ENCODE measurements at regions not wholly inside any gene's neighbourhood (a gene's known extent, or its start where the extent isn't known, plus 50 kb on each side); places are given as distances from the start of the nearest gene placed in this dataset.
"Not testable (repeated sequence)": the region's sequence is repeated elsewhere in the genome, so short reads cannot be mapped to it uniquely, and the experiment has no call there.

- no peak for DNase-seq (ENCODE audit: low spot score)
- H3K4me1 Mint-ChIP-seq (ENCODE audit: unreplicated experiment): no peaks in the 10 kb centered on the region
- TF ChIP-seq CTCF (IDR thresholded peaks at IDR 0.05; ENCODE audit: unreplicated experiment): no peak
- H3K9me3 Mint-ChIP-seq (ENCODE audit: unreplicated experiment): no peaks in the 10 kb centered on the region
- H3K4me3 Mint-ChIP-seq (ENCODE audit: unreplicated experiment): no peak overlapping the region
- no peak overlapping the region for H3K27ac Mint-ChIP-seq (ENCODE audit: unreplicated experiment)
- no peaks in the 10 kb centered on the region for H3K27me3 Mint-ChIP-seq (ENCODE audit: unreplicated experiment)
- H3K36me3 Mint-ChIP-seq (ENCODE audit: low read depth, unreplicated experiment): no peaks in the 10 kb centered on the region
Measured at GRCh38 chr12:87596636-87597035, 432.6 kb downstream of the C12orf50 start.

DNA sequence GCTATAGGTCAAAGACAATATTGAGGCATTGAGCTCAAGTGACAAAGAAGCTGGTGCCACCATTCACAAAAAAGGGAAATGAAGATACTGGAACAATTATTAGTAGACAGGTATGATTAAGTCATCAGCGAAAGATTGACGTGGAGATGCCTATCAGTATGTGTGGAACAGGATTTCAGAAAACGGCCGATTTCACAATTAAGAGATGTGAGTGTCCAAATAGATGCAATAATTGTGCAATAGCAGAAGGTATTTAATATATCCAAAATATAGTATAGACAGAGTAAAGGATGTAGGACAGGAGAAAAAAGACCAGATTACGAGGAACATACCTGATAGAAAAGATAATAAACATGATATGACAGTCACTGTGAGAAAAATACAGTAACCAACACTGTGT is 433.1 kb downstream of the C12orf50 start:
- no peak overlapping the region for H3K4me3 Mint-ChIP-seq (ENCODE audit: unreplicated experiment)
- no peak for DNase-seq (ENCODE audit: low spot score)
- no peak overlapping the region for H3K27ac Mint-ChIP-seq (ENCODE audit: unreplicated experiment)

DNA sequence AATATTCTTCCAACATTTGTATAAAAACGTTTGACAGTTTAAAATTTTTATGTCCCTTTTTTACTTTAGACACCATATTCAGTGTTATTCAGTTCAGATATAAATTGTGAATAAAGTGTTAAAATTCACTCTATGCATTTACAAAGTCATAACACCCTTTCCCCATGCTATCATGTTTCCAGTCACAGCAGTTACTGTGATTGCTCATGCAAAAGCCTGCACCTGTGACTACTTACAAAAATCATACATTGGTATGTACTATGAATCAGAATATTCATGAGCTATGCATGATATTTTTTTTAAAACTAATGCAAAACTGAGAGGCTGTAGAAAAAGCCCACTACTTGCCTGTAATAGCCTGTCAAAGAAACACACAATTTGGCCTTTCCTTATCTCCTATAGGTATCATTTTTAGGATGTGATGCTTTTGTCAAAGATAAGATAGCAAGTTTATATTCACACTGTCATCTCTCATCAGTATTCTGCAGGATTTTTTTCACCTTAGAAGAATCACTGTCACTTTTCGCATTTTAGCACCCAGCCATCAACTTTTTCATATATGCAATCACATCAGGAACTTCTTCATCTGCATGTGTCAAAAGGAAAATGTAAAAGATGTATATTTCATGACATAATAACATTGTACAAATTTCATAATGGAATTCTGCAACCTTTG is 443.2 kb downstream of the C12orf50 start:
- H3K27me3 Mint-ChIP-seq (ENCODE audit: unreplicated experiment): no peaks in the 10 kb centered on the region
- H3K4me1 Mint-ChIP-seq (ENCODE audit: unreplicated experiment): no peaks in the 10 kb centered on the region
- DNase-seq (ENCODE audit: low spot score): no peak
- H3K4me3 Mint-ChIP-seq (ENCODE audit: unreplicated experiment): no peak overlapping the region
- H3K9me3 Mint-ChIP-seq (ENCODE audit: unreplicated experiment): no peaks in the 10 kb centered on the region
- TF ChIP-seq CTCF (IDR thresholded peaks at IDR 0.05; ENCODE audit: unreplicated experiment): no peak
- no peaks in the 10 kb centered on the region for H3K36me3 Mint-ChIP-seq (ENCODE audit: low read depth, unreplicated experiment)
- no peak overlapping the region for H3K27ac Mint-ChIP-seq (ENCODE audit: unreplicated experiment)

More for the DNA sequence above, 433.1 kb downstream of the C12orf50 start:
- no peak for TF ChIP-seq CTCF (IDR thresholded peaks at IDR 0.05; ENCODE audit: unreplicated experiment)
- Mint-ChIP-seq H3K4me1 (ENCODE audit: unreplicated experiment) (no peaks in the 10 kb centered on the region), H3K27me3 (ENCODE audit: unreplicated experiment) (no peaks in the 10 kb centered on the region), H3K36me3 (ENCODE audit: low read depth, unreplicated experiment) (no peaks in the 10 kb centered on the region), H3K9me3 (ENCODE audit: unreplicated experiment) (no peaks in the 10 kb centered on the region)

DNA sequence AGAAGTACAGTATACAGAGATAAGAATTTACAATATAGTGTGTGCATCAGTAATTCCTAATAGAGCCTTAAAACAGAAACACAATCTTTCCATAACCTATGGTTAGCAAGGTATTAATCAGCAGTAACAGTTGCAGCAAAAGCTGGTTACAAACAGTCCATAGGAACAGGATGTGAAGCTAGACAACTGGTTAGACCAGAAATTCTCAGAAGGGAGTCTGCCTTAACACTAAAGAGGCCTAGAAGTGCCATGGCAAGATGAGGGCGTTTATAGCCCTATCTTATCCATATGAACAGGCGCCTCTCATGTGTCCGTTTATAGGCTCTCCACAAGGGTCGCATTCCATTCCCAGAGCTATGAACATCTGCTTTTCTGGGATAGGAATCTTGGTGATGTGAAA is 450.1 kb downstream of the C12orf50 start:
- not testable (repeated sequence) for H3K27me3 Mint-ChIP-seq (ENCODE audit: unreplicated experiment); H3K4me3 Mint-ChIP-seq (ENCODE audit: unreplicated experiment); H3K9me3 Mint-ChIP-seq (ENCODE audit: unreplicated experiment); DNase-seq (ENCODE audit: low spot score); H3K27ac Mint-ChIP-seq (ENCODE audit: unreplicated experiment); H3K4me1 Mint-ChIP-seq (ENCODE audit: unreplicated experiment); H3K36me3 Mint-ChIP-seq (ENCODE audit: low read depth, unreplicated experiment)

- no peaks in the 10 kb centered on the region for H3K9me3 Mint-ChIP-seq (ENCODE audit: unreplicated experiment)
- no peak for TF ChIP-seq CTCF (IDR thresholded peaks at IDR 0.05; ENCODE audit: unreplicated experiment)
- H3K4me1 Mint-ChIP-seq (ENCODE audit: unreplicated experiment): no peaks in the 10 kb centered on the region
- H3K36me3 Mint-ChIP-seq (ENCODE audit: low read depth, unreplicated experiment): no peaks in the 10 kb centered on the region
- H3K27me3 Mint-ChIP-seq (ENCODE audit: unreplicated experiment): no peaks in the 10 kb centered on the region
- no peak overlapping the region for H3K27ac Mint-ChIP-seq (ENCODE audit: unreplicated experiment)
- H3K4me3 Mint-ChIP-seq (ENCODE audit: unreplicated experiment): no peak overlapping the region
- no peak for DNase-seq (ENCODE audit: low spot score)
Measured at GRCh38 chr12:87575906-87576305, 453.3 kb downstream of the C12orf50 start.

DNA sequence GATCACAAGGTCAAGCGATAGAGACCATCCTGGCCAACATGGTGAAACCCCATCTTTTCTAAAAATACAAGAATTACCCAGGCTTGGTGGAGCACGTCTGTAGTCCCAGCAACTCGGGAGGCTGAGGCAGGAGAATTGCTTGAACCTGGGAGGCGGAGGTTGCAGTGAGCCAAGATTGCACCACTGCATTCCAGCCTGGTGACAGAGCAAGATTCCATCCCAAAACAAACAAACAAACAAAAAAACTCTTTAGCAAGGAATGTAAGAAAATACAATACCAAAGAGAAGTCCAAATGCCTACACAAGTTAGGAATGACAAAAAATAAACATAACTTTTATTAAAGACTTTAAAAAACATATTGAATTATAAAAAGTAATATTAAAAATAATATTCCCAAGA is 462.3 kb downstream of the C12orf50 start:
- H3K4me1 Mint-ChIP-seq (ENCODE audit: unreplicated experiment); H3K4me3 Mint-ChIP-seq (ENCODE audit: unreplicated experiment); H3K27me3 Mint-ChIP-seq (ENCODE audit: unreplicated experiment); H3K9me3 Mint-ChIP-seq (ENCODE audit: unreplicated experiment); DNase-seq (ENCODE audit: low spot score); H3K27ac Mint-ChIP-seq (ENCODE audit: unreplicated experiment); H3K36me3 Mint-ChIP-seq (ENCODE audit: low read depth, unreplicated experiment): not testable (repeated sequence)
